ENCODE measurements at regions not wholly inside any gene's neighbourhood (a gene's known extent, or its start where the extent isn't known, plus 50 kb on each side); places are given as distances from the start of the nearest gene placed in this dataset.

GRCh38 chr11:11038352-11038751, 180.5 kb upstream of the ZBED5 start:
- DNase-seq = no peak

GRCh38 chr11:11036848-11037732, 179.2 kb upstream of the ZBED5 start:
- peak; percentile 75 for DNase-seq

GRCh38 chr11:11036185-11036847, 178.5 kb upstream of the ZBED5 start:
- no peak for DNase-seq

GRCh38 chr11:11035331-11035730, 177.5 kb upstream of the ZBED5 start:
- no peak for DNase-seq

GRCh38 chr11:11034476-11034875, 176.6 kb upstream of the ZBED5 start:
- no peak for DNase-seq

GRCh38 chr11:11032066-11032465, 174.2 kb upstream of the ZBED5 start:
- no peak for DNase-seq

- DNase-seq = no peak
Observed at GRCh38 chr11:11029027-11029426, 171.2 kb upstream of the ZBED5 start.

GRCh38 chr11:11028017-11028692, 170.3 kb upstream of the ZBED5 start:
- DNase-seq = peak; percentile 67

- no peak for DNase-seq
Observed at GRCh38 chr11:11027288-11027687, 169.4 kb upstream of the ZBED5 start.

- DNase-seq = no peak
Observed at GRCh38 chr11:11025087-11025486, 167.2 kb upstream of the ZBED5 start.

- peak; percentile 16 for DNase-seq
Observed at GRCh38 chr11:11022125-11022730, 164.4 kb upstream of the ZBED5 start.

GRCh38 chr11:11021563-11021962, 163.7 kb upstream of the ZBED5 start:
- DNase-seq = no peak

- no peak for DNase-seq
Observed at GRCh38 chr11:11020747-11021149, 162.9 kb upstream of the ZBED5 start.

GRCh38 chr11:11020219-11020726, 162.4 kb upstream of the ZBED5 start:
- DNase-seq = no peak

GRCh38 chr11:11016943-11017342, 159.1 kb upstream of the ZBED5 start:
- DNase-seq = no peak

GRCh38 chr11:11016068-11016467, 158.2 kb upstream of the ZBED5 start:
- DNase-seq = no peak

GRCh38 chr11:11011617-11012016, 153.8 kb upstream of the ZBED5 start:
- DNase-seq = no peak

- no peak for DNase-seq
Observed at GRCh38 chr11:11010624-11011127, 152.8 kb upstream of the ZBED5 start.

- no peak for DNase-seq
Observed at GRCh38 chr11:11009179-11009578, 151.3 kb upstream of the ZBED5 start.

- DNase-seq = no peak
Observed at GRCh38 chr11:11004069-11004468, 146.2 kb upstream of the ZBED5 start.

- DNase-seq = no peak
Observed at GRCh38 chr11:11003226-11003625, 145.4 kb upstream of the ZBED5 start.

GRCh38 chr11:11000579-11001283, 142.9 kb upstream of the ZBED5 start:
- DNase-seq = no peak

Data from COR-L47 (cell line).